GM10266 (cell line): ENCODE measurements at regions not wholly inside any gene's neighbourhood (a gene's known extent, or its start where the extent isn't known, plus 50 kb on each side); places are given as distances from the start of the nearest gene placed in this dataset.

ENCODE experiments used
- DNase-seq: peaks from one replicate; pipeline ENCODE4 v3.0.0; 2012; ENCODE audit errors: extremely low spot score
- TF ChIP-seq, protein P1 (sequence below): IDR thresholded peaks from 2 replicates; pipeline ENCODE4 v1.5.1; 2012; ENCODE audit warnings: mild to moderate bottlenecking, low read depth; ENCODE audit not compliant: control insufficient read depth, insufficient read depth; ENCODE audit errors: missing control alignments

DNA sequence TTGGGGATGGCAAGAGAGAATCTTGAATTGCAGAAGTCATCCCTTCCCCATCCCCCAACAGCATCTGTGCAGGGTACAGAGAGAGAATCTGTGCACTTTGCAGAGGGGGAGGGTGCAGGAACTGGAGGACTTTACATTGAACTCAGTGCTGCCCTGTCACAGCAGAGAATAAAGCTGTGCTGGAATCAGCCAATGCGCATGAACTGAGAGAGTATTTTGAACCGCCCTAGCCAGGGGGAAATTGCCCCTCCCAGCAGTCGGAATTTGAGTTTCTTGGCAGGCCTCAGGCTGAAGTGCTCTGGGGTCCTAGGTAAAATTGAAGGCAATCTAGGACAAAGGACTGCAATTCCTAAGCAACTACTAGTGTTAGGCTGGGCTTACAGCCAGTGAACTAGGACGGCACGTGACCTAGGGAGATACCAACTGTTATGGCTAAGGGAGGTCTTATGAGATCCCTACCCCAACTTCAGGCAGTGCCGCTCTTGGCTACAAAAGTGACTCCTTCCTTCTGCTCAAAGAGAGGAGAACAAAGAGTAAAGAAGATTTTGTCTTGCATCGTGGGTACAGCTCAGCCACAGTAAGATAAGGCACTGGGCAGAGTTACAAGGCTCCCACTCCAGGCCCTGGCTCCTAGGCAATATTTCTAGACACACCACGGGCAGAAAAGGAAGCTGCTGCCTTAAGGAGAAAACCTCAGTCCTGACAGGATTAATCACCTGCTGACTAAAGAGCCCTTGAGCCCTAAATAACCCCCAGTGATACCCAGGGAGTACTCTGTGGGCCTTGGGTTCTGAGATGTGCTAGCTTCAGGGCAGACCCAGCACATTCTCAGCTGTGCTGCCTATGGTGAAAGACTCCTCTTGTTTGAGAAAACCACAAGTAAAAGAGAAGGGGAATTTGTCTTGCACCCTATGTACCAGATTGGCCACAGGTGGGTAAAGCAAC lies 300.5 kb upstream of the ALCAM start:
- TF ChIP-seq, protein P1, sequence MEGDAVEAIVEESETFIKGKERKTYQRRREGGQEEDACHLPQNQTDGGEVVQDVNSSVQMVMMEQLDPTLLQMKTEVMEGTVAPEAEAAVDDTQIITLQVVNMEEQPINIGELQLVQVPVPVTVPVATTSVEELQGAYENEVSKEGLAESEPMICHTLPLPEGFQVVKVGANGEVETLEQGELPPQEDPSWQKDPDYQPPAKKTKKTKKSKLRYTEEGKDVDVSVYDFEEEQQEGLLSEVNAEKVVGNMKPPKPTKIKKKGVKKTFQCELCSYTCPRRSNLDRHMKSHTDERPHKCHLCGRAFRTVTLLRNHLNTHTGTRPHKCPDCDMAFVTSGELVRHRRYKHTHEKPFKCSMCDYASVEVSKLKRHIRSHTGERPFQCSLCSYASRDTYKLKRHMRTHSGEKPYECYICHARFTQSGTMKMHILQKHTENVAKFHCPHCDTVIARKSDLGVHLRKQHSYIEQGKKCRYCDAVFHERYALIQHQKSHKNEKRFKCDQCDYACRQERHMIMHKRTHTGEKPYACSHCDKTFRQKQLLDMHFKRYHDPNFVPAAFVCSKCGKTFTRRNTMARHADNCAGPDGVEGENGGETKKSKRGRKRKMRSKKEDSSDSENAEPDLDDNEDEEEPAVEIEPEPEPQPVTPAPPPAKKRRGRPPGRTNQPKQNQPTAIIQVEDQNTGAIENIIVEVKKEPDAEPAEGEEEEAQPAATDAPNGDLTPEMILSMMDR = no peak
- DNase-seq = no peak

DNA sequence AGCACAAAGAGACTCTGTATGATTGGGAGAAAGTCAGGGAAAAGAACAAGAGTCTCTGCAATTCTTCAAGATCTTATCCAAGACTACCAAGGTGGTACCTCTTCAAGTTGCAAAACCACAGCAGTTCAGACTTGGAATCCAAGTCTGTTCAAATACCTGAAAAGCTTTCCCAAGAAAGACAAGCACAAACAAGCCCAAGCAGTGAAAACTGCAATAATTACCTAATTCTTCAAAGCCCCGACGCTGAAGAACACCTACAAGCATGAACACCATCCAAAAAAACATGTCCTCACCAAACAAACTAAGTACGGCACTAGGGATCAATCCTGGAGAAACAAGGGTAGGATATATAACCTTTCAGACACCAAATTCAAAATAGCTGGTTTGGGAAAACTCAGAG lies 299.3 kb upstream of the ALCAM start:
- DNase-seq = no peak
- TF ChIP-seq, protein P1 = no peak

DNA sequence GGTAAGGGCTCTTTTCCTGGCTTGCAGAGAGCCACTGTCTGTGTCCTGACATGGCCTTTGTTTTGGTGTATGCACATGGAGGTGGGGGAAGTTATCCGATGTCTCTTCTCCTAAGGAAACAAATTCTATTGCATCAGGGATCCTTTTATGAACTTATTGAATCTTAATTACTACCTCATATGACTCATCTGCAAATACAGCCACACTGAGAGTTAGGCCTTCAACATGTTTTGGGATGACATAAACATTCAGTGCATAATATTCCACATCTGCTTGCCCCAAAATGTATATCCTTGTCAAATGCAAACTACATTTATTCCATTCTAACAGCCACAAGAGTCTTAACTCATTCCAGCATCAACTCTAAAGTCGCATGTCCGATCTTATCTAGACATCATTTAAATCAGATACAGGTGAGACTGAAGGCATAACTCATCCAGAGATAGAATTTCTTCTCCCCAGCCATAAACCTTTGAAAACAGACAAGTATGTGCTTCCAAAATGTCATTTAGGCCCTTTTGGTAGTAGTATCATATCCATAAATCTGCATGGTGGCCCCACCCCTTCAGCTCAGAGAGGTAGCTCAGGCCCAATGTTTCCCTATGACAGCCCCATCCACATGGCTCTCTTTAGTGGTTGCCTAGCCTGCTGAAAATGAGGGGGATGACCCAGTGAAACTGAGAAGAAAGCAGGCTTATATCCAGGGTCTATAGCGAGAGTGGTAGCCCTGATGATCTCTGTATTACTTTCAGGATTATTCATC lies 289.5 kb upstream of the ALCAM start:
- DNase-seq = no peak
- TF ChIP-seq, protein P1 = no peak

DNA sequence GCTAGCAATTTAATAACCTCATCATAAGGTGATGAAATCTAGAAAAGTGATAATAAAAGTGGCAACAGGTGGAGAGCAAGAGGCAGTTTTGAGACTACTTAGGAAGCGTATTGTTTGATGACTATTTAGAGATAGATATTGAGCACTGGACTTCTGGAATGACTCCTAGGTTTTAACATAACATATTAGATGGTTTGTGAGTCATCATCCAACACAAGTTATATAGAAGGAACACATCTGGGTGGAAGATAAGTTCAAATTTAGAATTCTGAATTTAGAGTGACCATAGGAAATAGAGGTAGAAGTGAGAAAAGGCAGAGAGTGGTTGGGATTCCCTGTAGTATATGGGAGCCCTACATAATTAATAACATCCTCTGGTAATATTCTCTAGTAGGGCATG lies 282.8 kb upstream of the ALCAM start:
- TF ChIP-seq, protein P1 = no peak
- no peak for DNase-seq

DNA sequence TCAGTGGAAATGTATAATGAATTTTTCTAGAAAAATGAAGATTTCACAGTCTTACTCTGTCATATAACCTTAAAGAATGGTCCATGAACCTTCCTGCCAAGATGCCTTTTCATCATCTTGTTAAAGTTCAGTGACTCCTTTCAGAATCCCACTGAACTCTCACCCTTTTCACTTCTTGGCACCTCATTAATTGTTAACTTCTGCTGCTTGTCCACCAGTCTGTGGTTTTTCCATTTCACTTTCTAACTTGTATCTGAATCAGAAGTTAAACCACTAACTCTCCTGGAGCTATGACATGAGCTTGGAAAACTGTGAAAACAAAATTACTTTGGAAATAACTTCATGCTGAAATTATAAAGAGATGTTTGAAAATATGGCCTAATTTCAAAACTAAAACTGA lies 281.2 kb upstream of the ALCAM start:
- DNase-seq = no peak

DNA sequence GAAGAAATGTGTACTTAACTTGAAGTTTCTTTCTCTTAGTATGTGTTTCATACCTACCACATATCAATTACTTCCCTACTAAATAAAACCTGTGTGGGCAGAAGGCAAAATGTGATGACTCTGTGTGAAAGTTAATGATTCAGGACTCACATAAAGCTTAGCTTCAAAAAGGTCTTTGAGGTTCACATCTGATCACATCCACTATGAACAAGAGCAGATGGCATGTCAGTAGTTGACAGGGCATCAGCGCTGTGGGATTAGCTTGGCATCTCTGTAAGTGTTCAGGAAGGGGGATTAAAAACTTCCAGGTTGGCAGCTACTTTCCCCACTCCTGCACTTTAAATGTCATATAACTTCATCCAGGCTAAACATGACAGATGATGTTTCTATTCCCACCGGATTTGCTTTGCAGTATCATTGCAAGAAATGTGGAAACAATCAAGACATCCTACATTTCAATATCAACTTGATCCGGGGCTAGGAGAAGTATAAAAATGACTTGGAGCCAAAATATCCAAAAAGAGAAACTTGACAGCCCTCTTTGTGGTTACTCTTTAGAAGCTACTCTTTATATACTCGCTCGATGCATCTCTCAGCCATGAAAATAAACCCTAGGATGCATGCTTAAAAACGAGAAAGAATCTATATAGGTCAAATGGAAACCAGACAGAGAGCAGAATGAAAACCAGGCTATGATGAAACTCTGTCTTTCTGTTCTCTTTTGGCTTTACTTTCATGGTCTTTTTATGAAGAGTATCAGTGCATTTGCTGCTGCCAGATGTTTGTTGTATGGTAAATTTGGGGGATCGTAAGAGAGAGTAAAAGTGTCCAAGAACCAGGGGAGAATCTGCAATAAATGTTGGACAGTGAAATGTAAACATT lies 273.1 kb upstream of the ALCAM start:
- TF ChIP-seq, protein P1 = no peak
- no peak for DNase-seq

More for the DNA sequence above, 281.2 kb upstream of the ALCAM start:
- TF ChIP-seq, protein P1 = no peak
